LNCAP (cell line): ENCODE measurements at regions not wholly inside any gene's neighbourhood (a gene's known extent, or its start where the extent isn't known, plus 50 kb on each side); places are given as distances from the start of the nearest gene placed in this dataset.

Experiments
- CTCF ChIP-seq: fragments of 450-650 bp; IDR thresholded peaks from 2 replicates; pipeline ENCODE4 v1.5.1; 2017; ENCODE audit warnings: mild to moderate bottlenecking

DNA sequence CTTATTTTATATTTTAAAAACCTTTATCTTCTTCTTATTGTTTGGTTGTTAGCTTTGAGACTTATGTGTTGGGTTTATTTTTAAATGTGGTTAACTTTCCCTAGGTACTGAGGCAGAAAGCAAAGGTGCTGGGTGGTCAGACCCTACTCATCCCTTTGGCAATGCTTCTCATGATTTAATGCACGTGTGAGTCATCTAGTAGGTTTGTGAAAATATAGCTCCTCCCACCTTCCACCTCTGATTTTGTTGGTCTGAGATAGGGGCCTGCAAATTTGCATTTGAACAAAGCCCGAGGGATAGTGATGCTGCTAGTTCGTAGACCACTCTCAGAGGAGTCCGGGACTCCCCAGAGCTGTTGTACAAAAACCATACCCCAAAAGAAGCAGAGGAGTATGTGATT, 771.3 kb upstream of the ARGLU1 start:
- TF ChIP-seq CTCF = no peak

- no peak for TF ChIP-seq CTCF
Measured at GRCh38 chr13:107332188-107332587, 764.3 kb upstream of the ARGLU1 start.

DNA sequence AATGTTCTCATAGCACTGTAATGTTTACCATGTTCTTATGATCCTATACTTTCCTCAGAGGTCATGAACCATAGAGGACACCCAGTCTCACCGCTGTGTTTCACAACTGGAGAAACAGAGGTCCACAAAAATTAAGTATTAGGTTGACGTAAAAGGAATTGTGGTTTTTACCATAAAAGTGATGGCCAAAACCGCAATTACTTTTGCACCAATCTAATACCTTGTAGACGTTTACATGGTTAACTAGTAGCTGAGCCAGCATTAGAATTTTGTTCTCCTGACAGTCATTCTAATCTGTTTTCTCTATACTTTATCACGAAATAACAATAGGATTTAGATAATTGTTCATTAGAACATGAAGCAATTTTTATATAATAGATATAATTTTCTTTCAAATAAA, 763.4 kb upstream of the ARGLU1 start:
- no peak for TF ChIP-seq CTCF

GRCh38 chr13:107330484-107330883, 762.5 kb upstream of the ARGLU1 start:
- no peak for TF ChIP-seq CTCF

DNA sequence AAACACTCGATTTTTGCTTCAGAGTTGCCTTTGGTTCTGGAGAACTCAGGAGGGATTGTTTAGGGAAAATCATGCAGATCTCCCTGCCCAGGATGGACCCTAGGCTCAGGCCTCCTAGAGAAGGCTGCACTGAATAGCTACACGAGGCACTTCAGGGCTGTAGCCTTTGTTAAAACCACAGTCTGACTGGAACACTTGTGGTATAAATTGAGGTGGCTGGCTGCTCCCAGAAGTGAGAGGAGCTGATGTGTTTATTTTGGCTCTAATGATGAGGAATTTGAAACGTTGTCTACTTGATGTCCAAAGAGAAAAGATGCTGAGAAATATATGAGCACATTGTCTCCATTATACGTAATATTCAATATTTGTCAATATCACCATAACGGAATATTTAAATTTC, 762.1 kb upstream of the ARGLU1 start:
- TF ChIP-seq CTCF = no peak

- no peak for TF ChIP-seq CTCF
Measured at GRCh38 chr13:107324416-107325204, 756.7 kb upstream of the ARGLU1 start.

DNA sequence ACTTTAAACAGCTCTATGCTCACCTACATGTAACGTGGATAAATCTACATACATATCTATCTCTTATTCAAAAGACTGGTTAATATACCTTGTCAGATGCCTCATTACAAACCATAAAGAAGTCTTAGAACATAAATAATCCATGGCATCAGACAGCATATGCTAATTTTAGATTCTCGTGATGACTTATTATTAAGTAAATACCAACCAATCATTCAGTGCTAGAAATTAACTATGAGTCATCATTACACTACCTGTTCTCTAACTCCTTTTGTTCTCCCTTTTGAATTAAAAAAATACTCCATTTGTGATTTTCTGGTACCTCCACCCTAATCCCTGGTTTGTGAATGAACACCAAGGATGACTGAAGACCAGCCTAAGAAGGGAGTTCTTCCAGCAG, 754.3 kb upstream of the ARGLU1 start:
- TF ChIP-seq CTCF = no peak

GRCh38 chr13:107305178-107305577, 737.2 kb upstream of the ARGLU1 start:
- no peak for TF ChIP-seq CTCF
